CD4-positive, alpha-beta T cell treated with Interleukin-4 for 4 hours (primary cell): ENCODE measurements at regions not wholly inside any gene's neighbourhood (a gene's known extent, or its start where the extent isn't known, plus 50 kb on each side); places are given as distances from the start of the nearest gene placed in this dataset.
"Not testable (repeated sequence)": the region's sequence is repeated elsewhere in the genome, so short reads cannot be mapped to it uniquely, and the experiment has no call there.

Experiments
- DNase-seq: peaks from one replicate; pipeline ENCODE4 v3.0.0-alpha.2; 2020

DNA sequence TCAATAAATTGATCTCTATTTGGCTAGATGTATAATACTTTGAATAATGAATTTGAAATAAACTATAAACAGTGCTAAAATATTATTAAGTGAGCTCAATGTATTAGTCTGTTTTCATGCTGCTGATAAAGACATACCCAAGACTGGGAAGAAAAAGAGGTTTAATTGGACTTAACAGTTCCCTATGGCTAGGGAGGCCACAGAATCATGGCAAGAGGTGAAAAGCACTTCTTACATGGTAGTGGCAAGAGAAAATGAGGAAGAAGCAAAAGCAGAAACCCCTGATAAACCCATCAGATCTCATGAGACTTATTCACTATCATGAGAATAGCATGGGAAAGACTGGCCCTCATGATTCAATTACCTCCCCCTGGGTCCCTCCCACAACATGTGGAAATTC, 2092.4 kb upstream of the ACO1 start:
- not testable (repeated sequence) for DNase-seq

DNA sequence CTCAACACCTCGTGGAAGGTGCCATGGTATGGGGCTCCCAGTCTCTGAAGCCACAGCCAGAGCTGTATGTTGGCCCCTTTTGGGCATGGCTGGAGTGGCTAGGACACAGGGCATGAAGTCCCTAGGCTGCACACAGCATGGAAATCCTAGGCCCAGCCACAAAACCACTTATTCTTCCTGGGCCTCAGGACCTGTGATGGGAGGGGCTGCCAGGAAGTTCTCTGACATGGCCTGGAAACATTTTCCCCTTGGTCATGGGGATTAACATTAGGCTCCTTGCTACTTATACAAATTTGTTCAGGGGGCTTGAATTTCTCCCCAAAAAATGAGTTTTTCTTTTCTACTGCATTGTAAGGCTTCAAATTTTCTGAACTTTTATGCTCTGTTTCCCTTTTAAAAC, 2091.2 kb upstream of the ACO1 start:
- no peak for DNase-seq

DNA sequence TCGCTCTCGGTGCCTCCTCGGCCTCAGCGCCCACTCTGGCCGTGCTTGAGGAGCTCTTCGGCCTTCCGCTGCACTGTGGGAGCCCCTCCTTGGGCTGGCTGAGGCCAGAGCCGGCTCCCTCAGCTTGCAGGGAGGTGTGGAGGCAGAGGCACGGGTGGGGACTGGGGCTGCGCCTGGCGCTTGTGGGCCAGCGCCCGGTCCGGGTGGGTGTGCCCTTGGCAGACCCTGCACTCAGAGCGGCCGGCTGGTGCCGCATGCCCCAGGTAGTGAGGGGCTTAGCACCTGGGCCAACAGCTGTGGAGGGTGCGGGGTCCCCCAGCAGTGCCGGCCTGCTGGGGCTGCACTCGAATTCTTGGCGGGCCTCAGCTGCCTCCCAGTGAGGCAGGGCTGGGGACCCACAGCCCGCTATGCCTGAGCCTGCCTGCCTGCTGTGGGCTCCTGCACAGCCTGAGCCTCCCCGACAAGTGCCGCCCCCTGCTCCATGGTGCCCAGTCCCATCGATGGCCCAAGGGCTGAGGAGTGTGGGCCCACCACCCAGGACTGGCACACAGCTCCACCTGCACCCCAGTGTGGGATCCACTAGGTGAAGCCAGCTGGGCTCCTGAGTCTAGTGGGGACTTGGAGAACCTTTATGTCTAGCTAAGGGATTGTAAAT, 2085.2 kb upstream of the ACO1 start:
- DNase-seq, result no peak

DNA sequence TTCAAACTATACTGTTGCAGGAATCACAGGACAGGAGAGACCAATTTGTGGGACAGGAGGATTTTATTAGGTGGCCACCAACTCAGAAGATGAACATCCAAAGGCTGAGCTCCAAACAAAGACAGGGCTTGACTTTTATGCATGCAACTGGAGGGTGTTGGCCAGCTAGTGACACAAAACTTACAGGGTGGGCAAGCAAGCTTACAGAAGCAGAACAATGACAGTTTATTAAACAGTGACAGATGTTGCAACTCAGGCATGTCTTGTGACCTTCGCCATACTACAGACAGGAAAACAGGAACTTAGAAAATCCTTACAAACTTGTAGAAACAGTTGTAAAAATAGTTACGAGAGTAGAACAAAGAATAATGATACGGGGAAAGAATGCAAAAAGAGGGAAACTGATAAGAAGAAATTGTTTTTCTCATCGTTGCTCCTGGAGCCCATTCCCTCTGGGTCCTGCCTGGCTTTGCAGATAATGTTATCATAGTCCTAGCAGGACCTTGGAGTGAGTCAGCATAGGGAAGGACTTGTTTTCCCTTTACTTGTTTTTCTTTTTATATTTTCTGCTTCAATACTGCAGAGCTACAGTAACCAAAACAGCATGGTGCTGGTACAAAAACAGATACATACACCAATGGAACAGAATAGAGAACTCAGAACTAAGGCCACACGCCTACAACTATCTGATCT, 2083.0 kb upstream of the ACO1 start:
- DNase-seq, result no peak

DNA sequence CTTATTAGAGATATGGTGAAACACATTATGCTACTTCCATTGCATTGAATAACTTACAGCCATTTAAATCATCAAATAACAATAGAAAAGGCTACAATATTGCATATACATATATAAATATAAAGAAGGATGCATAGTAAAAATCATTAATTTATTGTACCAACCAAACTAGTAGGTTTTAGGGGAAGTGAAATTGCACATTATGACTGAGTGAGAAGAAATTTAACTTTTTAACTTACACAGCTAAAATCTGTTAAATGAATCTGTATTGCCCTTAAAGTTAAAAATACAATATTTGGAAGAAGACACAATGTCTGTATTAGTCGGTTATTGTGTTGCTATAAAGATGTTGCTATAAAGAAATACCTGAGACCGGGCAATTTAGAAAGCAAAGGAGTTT, 2073.7 kb upstream of the ACO1 start:
- no peak for DNase-seq

DNA sequence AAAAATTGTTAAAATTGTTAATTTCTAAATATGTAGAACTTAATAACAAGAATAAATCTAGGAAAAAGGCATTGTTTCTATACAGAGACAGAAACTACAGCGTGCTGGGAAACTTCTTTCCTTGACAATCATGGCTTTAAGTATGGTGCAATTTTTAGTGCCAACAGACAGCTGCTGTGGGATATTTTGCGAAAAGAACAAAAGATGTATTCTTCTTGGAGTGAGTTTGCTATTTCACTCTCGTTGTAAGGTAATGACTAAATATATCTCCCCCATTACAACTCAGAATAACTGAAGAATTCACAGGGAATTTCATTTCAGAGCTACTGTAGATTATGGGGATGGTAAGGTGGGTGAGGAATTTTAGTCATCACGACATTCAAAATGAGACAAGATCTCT, 2055.0 kb upstream of the ACO1 start:
- DNase-seq, result no peak

DNA sequence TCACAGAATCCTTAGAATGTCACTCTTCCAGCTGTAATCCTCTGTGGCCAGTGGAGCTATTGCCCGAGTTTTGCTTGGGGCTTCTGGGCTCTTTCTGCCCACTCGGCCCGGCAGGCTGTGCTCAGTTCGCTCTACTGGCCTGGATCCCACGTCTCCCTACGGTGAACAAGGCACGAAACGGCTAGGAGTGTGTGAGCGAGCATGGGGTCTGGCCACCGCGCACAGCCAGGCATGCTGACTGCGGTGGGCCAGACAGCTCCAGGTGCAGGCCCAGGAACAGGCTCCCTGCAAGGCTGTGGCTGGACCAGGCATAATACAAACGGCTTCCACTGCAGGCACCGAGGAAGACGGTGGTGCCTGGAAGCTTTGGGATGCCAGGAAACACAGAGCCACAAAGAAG, 2035.5 kb upstream of the ACO1 start:
- DNase-seq, result no peak

DNA sequence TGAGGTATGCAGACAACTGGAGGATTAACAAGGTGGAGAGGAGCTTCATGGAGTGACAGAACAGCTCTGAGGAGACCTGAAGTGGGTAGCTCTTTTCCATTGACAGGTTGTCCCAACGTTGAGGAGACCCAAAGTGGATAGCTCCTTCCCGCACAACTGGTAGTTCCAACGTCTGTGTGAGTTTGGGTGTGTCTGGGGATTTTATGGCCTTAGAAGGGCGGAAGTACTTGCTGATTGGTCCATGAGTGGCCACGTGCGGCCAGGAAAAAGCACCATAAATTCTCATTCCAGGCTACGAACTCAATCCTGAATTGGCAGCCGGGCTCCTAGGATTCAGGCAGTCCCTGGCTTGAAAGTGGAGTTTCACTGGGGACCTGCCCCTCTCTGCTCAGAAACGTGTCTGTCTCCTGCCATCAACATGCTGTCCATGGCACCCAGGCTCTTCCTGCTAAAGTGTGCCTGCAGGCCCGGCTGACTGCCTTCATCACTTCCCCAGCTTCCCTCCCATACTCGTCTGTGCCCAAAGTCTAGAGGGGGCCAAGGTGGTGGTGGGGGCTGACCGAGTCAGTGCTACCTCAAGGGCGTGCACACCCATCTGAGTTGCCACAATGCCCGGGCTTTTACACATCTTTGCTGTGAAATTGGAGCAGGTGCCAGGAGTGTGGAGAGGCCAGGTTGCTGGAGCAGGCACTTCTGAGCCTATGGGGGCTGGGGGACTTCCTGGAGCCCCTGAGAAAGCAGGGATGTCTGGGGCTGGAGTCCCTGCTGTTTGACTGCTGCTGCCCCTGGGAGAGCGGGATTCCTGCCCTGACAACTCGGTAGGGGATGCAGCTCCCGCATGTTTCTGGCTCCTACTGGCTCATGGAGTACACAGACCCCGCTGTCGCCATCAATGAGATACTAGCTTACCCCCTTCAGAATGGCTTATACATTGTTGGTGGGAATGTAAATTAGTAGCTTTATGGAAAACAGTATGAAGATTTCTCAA, 2034.6 kb upstream of the ACO1 start:
- DNase-seq, result no peak

DNA sequence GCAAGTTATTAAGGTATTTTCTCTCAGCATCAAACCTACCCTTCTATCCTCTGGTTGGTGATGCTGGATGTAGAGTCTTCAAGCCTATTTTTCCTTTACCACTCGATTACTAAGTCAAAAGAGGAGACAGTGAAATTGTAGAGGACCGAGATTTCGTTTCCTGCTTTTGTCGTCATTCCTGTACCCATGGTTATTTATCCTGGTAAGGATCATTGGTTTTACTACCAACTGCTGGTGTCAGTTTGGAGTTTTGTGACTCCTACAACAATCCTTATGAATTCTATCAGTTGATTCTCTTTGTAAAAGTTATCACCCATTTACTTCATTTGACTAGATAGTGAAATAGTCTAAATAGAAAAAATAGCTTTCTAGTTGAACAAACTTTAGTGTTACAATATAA, 2028.2 kb upstream of the ACO1 start:
- no peak for DNase-seq

DNA sequence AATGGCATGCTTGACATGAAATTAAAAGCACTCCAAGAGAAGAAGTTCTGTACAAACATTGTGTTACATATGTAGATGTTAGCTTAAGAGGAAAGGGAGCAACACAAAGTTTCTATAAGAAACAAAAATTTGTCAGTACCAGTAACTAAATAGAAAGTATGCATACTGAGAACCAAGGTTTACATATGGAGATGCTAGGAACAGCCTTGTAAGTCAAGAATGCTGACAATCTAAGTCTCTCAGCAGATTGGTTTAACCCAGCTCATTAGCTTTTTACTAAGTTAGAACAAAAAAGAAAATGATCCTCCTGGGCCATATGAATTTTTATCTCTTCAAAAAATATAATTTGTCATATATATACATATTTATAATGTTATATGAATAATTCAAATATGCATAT, 2022.1 kb upstream of the ACO1 start:
- no peak for DNase-seq

DNA sequence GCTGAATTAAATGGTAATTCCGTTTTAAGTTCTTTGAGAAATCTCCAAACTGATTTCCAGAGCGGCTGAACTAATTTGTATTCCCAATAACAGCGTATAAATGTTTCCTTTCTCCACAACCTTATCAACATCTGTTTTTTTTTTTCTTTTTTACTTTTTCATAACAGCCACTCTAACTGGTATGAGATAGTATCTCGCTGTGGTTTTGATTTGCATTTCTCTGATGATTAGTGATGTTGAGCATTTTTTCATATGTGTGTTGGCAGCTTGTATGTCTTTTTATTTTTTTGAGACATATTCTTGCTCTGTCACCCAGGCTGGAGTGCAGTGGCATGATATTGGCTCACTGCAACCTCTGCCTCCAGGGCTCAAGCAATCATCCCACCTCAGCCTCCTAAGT, 2018.3 kb upstream of the ACO1 start:
- DNase-seq, result not testable (repeated sequence)

DNA sequence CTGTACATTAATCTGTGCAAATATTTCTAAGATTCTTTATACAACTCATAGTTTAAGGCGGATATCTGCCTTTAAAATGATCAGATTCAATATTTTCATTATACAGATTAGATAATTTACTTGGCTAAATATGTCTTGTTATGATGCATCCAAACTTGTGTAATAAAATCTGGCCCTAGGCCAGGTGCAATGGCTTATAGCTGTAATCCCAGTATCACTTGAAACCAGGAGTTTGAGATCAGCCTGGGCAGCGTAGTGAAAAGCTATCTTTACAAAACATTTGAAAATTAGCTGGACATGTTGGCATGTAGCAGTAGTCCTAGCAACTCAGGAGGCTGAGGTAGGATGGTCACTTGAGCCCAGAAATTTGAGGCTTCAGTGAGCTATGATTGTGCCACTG, 2002.2 kb upstream of the ACO1 start:
- no peak for DNase-seq

DNA sequence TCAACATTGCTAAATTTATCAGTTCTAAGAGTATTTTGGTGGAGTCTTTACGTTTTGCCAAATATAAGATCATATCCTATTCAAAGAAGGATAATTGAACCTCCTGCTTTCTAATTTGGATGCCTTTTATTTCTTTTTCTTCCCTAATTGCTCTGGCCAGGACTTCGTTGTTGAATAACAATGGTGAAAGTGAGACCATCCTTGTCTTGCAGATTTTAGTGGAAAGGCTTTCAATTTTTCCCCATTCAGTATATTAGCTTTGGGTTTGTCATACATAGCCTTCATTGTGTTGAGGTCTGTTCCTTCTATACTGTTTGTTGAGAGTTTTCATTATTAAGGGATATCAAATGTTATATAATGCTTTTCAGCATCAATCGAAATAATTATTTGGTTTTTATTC, 1974.2 kb upstream of the ACO1 start:
- no peak for DNase-seq

DNA sequence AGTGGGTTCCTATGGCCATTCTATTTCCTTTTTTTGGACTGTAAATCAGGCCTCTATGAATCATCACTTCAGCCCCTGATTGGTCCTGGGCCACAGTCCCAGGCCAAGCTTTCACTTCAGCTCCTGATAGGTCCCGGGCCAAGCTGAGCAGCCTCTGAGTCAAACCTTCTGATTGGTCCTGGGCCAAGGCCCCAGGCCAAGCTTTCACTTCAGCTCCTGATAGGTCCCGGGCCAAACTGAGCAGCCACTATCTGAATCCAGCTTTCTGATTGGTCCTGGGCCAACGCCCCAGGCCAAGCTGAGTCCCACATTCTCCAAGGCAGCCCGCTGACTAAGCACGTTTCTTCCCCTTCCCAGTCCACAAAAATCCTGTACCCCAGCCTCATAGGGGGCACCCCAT, 1972.9 kb upstream of the ACO1 start:
- DNase-seq, result no peak

DNA sequence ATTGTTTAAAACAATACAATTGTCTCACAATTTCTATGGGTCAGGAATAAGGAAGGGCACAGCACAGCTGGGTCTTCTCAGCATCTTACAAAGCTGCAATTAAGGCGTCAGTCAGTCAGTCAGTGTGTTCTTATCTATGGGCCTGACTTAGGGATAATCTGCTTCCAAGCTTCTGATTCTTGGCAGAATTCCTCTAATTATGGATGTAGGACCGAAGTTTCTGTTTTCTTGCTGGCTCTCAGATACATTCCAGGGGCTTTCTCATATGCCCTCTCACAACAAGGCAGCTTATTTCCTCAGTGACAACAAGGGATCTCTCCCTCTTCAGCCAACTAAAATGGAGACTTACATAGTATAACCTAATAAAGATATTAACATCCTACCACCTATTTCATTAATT, 1925.3 kb upstream of the ACO1 start:
- DNase-seq, result no peak

DNA sequence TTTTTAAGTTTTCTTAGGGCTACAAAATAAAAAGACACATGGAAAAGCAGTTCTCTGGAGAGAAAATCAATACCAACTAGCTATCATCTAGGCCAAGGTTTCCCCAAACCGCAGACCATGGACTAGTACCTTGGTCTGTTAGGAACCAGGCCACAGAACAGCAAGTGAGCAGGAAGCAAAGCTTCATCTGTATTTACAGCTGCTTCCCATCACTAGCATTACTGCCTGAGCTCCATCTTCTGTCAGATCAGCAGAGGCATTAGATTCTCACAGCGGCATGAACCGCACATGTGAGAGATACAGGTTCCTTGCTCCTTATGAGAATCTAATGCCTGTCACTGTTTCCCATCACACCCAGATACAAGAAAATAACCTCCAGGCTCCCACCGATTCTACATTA, 1907.6 kb upstream of the ACO1 start:
- DNase-seq, result no peak

DNA sequence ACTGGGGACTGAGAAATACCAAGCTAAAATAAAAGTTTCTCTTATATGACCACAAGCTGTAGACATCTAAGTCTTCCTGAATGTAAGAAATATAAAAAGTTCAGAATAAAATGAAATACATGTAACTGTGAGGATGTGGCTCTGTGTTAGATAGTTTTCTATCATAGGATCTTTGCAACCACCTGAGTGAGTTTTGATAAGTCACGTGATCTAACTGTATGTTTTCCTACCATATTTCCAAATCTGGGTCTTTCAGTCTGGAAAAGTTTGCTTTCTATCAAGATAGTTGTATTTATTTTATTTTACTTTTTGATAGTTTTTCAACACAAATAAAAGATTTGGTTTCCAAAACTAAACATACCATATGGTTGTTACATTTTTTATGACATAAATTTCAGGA, 1905.8 kb upstream of the ACO1 start:
- no peak for DNase-seq

DNA sequence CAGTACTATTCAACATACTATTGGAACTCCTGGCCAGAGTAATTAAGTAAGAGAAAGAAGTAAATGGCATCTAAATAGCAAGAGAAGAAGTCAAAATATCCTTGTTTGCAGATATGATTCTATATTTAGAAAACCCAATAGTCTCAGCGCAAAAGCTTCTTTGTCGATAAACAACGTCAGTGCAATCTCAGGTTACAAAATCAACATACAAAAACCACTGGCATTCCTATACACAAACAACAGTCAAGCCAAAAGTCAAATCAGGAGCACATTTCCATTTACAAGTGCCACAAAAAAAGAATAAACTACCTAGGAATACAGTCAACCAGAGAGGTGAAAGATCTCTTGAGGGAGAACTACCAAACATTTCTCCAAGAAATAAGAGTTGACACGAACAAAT, 1901.9 kb upstream of the ACO1 start:
- DNase-seq, result no peak

DNA sequence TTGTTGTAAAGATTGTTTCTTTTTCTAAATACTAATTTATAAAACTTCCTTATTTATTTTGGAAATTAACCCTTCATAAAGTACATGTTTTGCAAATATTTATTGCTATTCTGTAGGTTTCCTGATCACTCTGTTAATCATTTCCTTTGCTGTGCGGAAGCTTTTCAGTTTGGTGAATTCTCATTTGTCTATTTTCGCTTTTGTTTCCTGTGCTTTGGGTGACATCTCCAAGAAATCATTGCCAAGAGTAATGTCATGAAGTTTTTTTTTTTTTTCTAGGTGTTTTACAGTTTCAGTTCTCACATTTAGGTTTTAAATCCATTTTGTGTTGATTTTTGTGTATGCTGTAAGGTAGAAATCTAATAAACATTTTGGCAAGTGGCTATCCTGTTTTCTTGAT, 1899.8 kb upstream of the ACO1 start:
- no peak for DNase-seq

DNA sequence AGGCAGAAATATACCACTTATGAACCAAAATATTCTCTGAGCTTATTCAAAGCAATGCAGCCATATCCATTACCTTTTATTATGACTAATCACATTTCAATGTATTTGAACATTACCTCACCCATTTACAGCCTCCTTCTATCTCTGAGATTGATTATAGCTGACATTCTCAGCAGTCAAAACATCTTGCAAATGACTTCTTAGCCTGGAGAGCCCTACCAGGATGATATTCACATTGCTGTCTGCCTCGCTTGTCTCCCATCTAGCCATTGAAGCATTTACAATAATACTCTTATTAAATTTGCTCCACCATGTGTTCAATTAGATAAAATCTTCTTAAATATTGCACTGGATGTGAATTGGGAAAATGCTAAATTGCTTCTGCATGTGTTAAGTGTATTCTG, 1879.9 kb upstream of the ACO1 start:
- DNase-seq, result no peak

DNA sequence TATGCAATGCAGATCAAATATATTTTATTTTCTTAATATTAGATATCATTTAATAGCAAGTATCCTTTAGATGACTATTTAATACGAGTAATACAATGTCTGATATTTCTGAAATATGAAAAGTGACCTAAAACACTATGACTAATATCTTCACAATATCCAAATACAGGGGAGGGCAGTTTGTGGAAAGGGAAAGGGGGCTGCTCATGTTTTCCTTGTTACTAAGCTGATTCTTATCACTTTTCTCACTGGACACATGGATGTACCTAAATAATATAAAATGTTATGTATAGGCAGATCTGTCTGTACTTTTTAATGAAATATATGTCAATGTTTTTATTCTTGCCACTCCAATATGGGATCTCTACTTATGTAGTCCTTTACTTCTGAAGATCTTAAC, 1879.1 kb upstream of the ACO1 start:
- DNase-seq, result no peak

DNA sequence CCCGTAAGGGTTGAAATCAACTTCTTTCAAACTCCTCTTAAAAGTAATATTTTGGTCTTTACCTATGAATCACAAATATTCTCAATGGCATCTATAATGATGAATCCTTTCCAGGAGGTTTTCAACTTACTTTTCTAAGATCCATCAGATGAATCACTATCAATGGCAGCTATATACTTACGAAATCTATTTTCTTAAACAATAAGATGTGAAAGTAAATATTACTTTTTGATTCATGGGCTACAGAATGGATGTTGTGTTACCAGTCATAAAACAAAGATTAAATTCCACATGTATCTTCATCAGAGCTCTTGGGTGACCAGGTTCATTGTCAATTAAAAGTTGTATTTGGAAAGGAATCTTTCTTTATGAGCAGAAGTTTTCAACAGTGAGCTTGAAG, 1877.7 kb upstream of the ACO1 start:
- no peak for DNase-seq

DNA sequence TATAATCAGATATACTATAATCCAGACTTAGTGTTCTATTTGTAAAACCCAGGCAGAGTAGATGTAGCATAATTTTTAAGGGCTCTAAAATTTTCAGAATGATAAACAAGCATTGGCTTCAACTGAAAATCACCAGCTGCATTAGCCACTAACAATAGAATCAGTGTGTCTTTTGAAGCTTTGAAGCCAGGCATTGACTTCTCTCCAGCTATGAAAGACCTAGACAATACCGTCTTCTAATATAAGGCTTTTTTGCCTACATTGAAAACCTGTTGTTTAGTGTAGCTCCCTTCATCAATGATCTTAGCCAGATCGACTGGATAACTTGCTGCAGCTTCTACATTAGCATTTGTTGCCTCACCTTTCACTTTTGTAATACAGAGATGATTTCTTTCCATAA, 1877.3 kb upstream of the ACO1 start:
- no peak for DNase-seq

DNA sequence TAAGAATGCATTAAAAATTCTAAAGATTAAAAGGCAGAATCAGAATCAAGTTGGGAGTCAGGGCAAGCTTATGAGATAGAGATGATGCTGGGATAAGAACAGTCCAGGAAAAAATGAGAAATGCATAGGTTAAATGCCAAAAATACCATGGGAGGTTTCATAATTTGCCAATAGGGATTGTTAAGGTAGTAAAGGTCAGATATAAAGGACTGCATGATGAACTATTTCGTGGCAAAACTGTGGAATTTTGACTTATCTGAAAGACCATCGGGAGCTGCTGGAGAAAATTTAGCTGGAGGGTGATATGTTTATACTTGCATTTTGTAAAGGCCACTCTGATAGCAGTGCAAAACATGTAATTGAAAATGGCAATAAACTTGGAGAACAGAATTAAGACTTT, 1872.8 kb upstream of the ACO1 start:
- DNase-seq, result no peak
